ENCODE measurements at regions not wholly inside any gene's neighbourhood (a gene's known extent, or its start where the extent isn't known, plus 50 kb on each side); places are given as distances from the start of the nearest gene placed in this dataset.

- Mint-ChIP-seq H3K27ac (ENCODE audit: unreplicated experiment) (no peak overlapping the region), H3K27me3 (ENCODE audit: unreplicated experiment) (no peaks in the 10 kb centered on the region), H3K4me3 (ENCODE audit: unreplicated experiment) (no peak overlapping the region), H3K36me3 (ENCODE audit: unreplicated experiment) (no peaks in the 10 kb centered on the region), H3K4me1 (ENCODE audit: unreplicated experiment) (peaks cover 35% of the 10 kb centered on the region), H3K9me3 (ENCODE audit: unreplicated experiment) (peaks cover 3% of the 10 kb centered on the region)
- no peak for DNase-seq (ENCODE audit: extremely low spot score, unreplicated experiment)
- no peak for TF ChIP-seq CTCF (IDR thresholded peaks at IDR 0.05)
Observed at GRCh38 chr2:142308744-142309143, 177.9 kb upstream of the LRP1B start.

GRCh38 chr2:142307616-142308115 lies 176.8 kb upstream of the LRP1B start:
- Mint-ChIP-seq H3K9me3 (ENCODE audit: unreplicated experiment) (peaks cover 5% of the 10 kb centered on the region), H3K4me1 (ENCODE audit: unreplicated experiment) (peaks cover 35% of the 10 kb centered on the region), H3K4me3 (ENCODE audit: unreplicated experiment) (no peak overlapping the region), H3K36me3 (ENCODE audit: unreplicated experiment) (no peaks in the 10 kb centered on the region), H3K27ac (ENCODE audit: unreplicated experiment) (no peak overlapping the region), H3K27me3 (ENCODE audit: unreplicated experiment) (no peaks in the 10 kb centered on the region)
- DNase-seq (ENCODE audit: extremely low spot score, unreplicated experiment), result no peak
- TF ChIP-seq CTCF (IDR thresholded peaks at IDR 0.05), result no peak

- TF ChIP-seq CTCF (IDR thresholded peaks at IDR 0.05), result no peak
- H3K27me3 Mint-ChIP-seq (ENCODE audit: unreplicated experiment), result no peaks in the 10 kb centered on the region
- peaks cover 5% of the 10 kb centered on the region for H3K9me3 Mint-ChIP-seq (ENCODE audit: unreplicated experiment)
- DNase-seq (ENCODE audit: extremely low spot score, unreplicated experiment), result no peak
- peaks cover 35% of the 10 kb centered on the region for H3K4me1 Mint-ChIP-seq (ENCODE audit: unreplicated experiment)
- H3K4me3 Mint-ChIP-seq (ENCODE audit: unreplicated experiment), result no peak overlapping the region
- H3K36me3 Mint-ChIP-seq (ENCODE audit: unreplicated experiment), result no peaks in the 10 kb centered on the region
- peak overlapping the region; percentile 49 for H3K27ac Mint-ChIP-seq (ENCODE audit: unreplicated experiment)
Observed at GRCh38 chr2:142307086-142307485, 176.3 kb upstream of the LRP1B start.

GRCh38 chr2:142306131-142306530 lies 175.3 kb upstream of the LRP1B start:
- Mint-ChIP-seq H3K36me3 (ENCODE audit: unreplicated experiment) (no peaks in the 10 kb centered on the region), H3K27ac (ENCODE audit: unreplicated experiment) (peak overlapping the region; percentile 49), H3K27me3 (ENCODE audit: unreplicated experiment) (no peaks in the 10 kb centered on the region), H3K4me1 (ENCODE audit: unreplicated experiment) (peaks cover 35% of the 10 kb centered on the region), H3K9me3 (ENCODE audit: unreplicated experiment) (peaks cover 5% of the 10 kb centered on the region), H3K4me3 (ENCODE audit: unreplicated experiment) (no peak overlapping the region)
- no peak for TF ChIP-seq CTCF (IDR thresholded peaks at IDR 0.05)
- DNase-seq (ENCODE audit: extremely low spot score, unreplicated experiment), result no peak

GRCh38 chr2:142300517-142300916 lies 169.7 kb upstream of the LRP1B start:
- peaks cover 3% of the 10 kb centered on the region for H3K4me1 Mint-ChIP-seq (ENCODE audit: unreplicated experiment)
- H3K27me3 Mint-ChIP-seq (ENCODE audit: unreplicated experiment), result no peaks in the 10 kb centered on the region
- DNase-seq (ENCODE audit: extremely low spot score, unreplicated experiment), result no peak
- H3K4me3 Mint-ChIP-seq (ENCODE audit: unreplicated experiment), result no peak overlapping the region
- peaks cover 11% of the 10 kb centered on the region for H3K9me3 Mint-ChIP-seq (ENCODE audit: unreplicated experiment)
- no peak for TF ChIP-seq CTCF (IDR thresholded peaks at IDR 0.05)
- H3K36me3 Mint-ChIP-seq (ENCODE audit: unreplicated experiment), result no peaks in the 10 kb centered on the region
- H3K27ac Mint-ChIP-seq (ENCODE audit: unreplicated experiment), result no peak overlapping the region
